HG03108 (cell line): ENCODE measurements at regions not wholly inside any gene's neighbourhood (a gene's known extent, or its start where the extent isn't known, plus 50 kb on each side); places are given as distances from the start of the nearest gene placed in this dataset.
"Not testable (repeated sequence)": the region's sequence is repeated elsewhere in the genome, so short reads cannot be mapped to it uniquely, and the experiment has no call there.

ENCODE experiments used
- ATAC-seq: cut with Tn5 transposase; IDR thresholded peaks from one replicate; pipeline ENCODE4 v1.9.1; 2021; ENCODE audit warnings: moderate library complexity; ENCODE audit not compliant: unreplicated experiment

- no peak for ATAC-seq
Measured at GRCh38 chr1:195275710-195276109, 1332.5 kb downstream of the KCNT2 start.

GRCh38 chr1:195251900-195252299, 1356.3 kb downstream of the KCNT2 start:
- ATAC-seq: no peak

- no peak for ATAC-seq
Measured at GRCh38 chr1:195243492-195243891, 1364.7 kb downstream of the KCNT2 start.

GRCh38 chr1:195241066-195241465, 1367.2 kb downstream of the KCNT2 start:
- ATAC-seq: no peak

DNA sequence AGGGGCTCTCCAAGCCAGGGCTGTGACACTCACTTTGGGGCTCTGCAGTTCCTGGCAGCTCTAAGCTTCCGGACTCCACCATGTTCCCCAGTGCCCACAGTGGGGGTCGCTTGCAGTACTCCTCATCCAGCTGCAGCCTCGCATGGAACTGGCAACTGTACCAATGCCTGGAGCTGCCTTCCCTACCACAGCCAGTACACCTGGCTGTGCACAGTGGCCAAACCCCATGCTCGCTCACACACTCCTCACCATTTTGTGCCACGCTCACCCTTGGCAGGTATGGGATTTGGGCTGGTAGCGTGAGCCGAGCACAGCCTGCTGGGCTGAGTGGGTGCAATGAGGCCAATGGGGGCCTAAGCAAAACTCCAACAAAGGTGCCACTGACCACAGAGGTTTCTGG, 1369.9 kb downstream of the KCNT2 start:
- no peak for ATAC-seq

GRCh38 chr1:195236991-195237889, 1371.0 kb downstream of the KCNT2 start:
- no peak for ATAC-seq

- no peak for ATAC-seq
Measured at GRCh38 chr1:195218428-195219212, 1389.6 kb downstream of the KCNT2 start.

DNA sequence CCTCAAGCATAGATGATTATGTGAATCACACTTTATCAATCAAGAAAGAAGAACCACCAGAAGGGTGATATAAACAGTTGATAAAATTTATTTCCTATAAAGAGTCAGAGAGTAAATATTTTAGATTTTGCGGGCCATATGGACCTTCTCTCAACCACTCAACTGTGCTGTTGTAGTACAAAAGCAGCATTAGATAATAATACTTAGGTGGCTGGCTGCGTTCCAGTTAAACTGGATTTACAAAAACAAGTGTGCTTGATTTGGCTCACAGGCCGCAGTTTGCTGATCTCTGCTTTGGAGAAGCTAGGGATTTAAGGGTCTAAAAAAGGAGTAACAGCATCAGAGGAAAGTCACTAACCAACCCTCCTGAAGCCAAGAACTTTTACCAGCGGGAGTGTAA, 1406.0 kb downstream of the KCNT2 start:
- ATAC-seq: no peak

- ATAC-seq: no peak
Measured at GRCh38 chr1:195200772-195201171, 1407.5 kb downstream of the KCNT2 start.

DNA sequence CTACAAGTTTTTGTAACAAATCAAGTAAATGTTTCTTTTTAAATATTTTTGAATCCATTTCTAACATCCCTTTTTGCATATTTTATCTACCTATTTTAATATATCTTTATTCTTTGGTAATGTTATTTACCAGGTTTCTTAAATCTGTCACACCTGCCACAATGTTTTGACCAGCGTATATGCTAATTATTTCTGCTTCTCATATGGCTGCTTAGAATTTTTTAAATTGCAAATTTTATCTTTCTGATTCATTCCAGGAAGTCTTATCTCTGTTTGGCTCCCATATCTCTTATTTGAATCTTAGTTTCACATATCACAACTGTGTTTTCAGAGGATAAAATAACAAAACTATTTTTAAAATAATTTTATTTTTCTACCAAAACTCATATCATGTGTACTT, 1411.1 kb downstream of the KCNT2 start:
- ATAC-seq: no peak

- ATAC-seq: peak; percentile 95
Measured at GRCh38 chr1:195195423-195196057, 1412.7 kb downstream of the KCNT2 start.

DNA sequence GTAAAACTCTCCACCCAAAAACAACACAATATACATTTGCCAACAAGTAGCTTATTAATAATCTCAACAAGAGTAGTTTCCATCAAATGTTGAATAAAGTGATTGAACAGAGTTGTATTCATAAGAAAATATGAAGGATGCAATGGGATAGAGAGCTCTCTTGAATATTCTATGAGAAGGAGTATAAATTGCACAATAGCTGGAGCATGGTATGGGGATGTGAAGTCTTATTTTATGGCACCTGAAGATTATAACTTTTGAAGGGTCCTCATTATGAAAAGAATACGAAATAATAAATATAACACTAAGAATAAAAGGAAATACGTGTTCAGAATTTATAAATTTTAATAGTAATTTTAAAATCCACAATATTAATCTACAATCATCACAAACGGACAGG, 1415.1 kb downstream of the KCNT2 start:
- no peak for ATAC-seq

DNA sequence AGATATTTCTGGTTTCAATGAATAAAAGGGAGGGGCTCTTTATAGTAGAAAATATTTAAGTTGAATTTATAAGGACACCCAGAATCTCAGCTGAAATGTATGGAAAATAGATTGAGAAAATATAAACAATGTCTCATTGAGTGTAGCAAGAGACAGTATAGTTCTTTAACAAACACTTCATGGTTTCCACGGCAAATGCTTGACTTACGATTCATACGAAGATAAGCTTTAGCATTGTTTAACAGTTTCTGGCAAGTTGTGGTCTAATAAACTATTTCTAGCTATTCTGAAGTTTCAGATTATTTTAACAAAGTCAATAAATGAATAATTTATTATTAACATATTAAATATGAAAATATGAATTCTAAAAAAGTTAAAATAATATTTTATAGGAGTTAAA, 1419.4 kb downstream of the KCNT2 start:
- no peak for ATAC-seq

DNA sequence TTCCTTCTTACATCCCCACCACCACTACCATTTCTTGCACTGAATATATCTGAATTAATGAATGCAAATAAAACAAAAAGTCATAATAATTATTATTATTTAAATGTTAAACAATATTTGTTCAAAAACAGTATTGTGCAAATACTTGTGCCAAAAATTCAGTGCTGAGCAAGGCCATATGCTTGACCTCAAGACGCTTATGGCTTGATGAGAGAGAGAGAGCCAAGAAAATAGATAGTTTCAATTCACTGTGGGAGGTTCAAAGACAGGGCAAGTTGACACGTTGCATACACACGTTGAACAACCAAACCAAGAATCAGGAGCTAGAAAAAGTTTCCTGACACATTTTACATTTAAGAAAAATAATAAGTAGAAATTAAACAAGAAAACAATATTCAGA, 1421.7 kb downstream of the KCNT2 start:
- no peak for ATAC-seq

- ATAC-seq: no peak
Measured at GRCh38 chr1:195185736-195186135, 1422.5 kb downstream of the KCNT2 start.

- no peak for ATAC-seq
Measured at GRCh38 chr1:195185321-195185720, 1422.9 kb downstream of the KCNT2 start.

- ATAC-seq: no peak
Measured at GRCh38 chr1:195173753-195174152, 1434.5 kb downstream of the KCNT2 start.

GRCh38 chr1:195159795-195160194, 1448.4 kb downstream of the KCNT2 start:
- ATAC-seq: not testable (repeated sequence)

GRCh38 chr1:195158091-195158490, 1450.1 kb downstream of the KCNT2 start:
- no peak for ATAC-seq

DNA sequence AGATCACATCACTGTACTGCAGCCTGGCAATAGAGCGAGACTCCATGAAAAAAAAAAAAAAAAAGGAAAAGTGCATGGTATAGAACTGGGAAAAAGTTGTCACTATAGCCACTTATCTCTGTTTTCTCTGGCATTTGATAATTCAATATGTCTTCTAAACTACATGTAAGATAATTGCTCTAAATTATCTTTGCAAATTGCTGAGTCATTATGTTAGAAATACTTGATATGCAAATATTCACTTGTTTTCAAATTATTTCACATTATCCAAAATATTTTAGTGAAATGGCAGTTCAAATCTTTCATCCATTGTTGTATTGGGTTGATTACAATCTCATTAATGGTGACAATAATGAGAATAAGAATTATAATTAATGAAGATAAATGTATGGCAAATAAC, 1455.1 kb downstream of the KCNT2 start:
- ATAC-seq: no peak

DNA sequence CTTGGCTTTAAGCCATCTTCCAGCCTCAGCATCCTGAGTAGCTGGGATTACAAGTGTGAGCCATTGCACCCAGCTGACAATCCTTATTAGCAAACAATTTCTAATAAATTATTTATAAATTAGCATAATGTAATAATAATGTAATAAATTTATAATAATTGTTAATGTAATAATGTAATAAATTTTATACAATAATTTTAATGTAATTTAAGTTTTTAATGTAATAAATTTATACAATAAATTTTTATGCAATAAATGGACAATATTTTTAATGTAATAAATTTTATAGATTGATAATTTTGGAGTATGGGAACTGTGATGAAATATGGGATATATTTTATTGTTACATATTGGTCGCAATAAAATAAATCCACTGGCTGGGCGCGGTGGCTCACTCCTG, 1457.5 kb downstream of the KCNT2 start:
- no peak for ATAC-seq

- no peak for ATAC-seq
Measured at GRCh38 chr1:195141294-195141693, 1466.9 kb downstream of the KCNT2 start.
